ENCODE measurements at regions not wholly inside any gene's neighbourhood (a gene's known extent, or its start where the extent isn't known, plus 50 kb on each side); places are given as distances from the start of the nearest gene placed in this dataset.

GRCh38 chr6:29777310-29777709, 50.3 kb upstream of the HLA-G start:
- no peak overlapping the region for H2BK15ac ChIP-seq (ENCODE audit: low read length)
- no peak overlapping the region for H3K56ac ChIP-seq (replicated peaks; ENCODE audit: insufficient read length, low read depth, low read length)
- no peak overlapping the region for H3K4me3 ChIP-seq (ENCODE audit: extremely low read depth in 1 of 4, insufficient read depth in 2 of 4, low read depth in 3 of 4, low read length in 4 of 4)
- H3K4ac ChIP-seq (replicated peaks; ENCODE audit: insufficient read length, low read depth, low read length): no peak overlapping the region
- no peaks in the 10 kb centered on the region; a peak in 1 of 8 replicates for H3K36me3 ChIP-seq (ENCODE audit: control insufficient read depth in 2 of 4, insufficient read depth in 4 of 4, low read length in 3 of 4)
- FAIRE-seq (no peak), DNase-seq (ENCODE audit: low read depth in 1 of 2, low spot score in 2 of 2) (no peak)
- no peaks in the 10 kb centered on the region for H3K27me3 ChIP-seq (replicated peaks in 1 of 4; ENCODE audit: control insufficient read depth in 3 of 4, extremely low read depth in 1 of 4, insufficient read depth in 3 of 4, low read length in 3 of 4)
- H3K79me2 ChIP-seq (ENCODE audit: control insufficient read depth in 1 of 2, insufficient read depth in 2 of 2, low read length in 2 of 2): no peaks in the 10 kb centered on the region
- H2AFZ ChIP-seq (ENCODE audit: low read length): no peak overlapping the region
- no peak overlapping the region for H3K14ac ChIP-seq (ENCODE audit: insufficient read length)
- H3K23ac ChIP-seq (ENCODE audit: insufficient read length): no peak overlapping the region
- no peak overlapping the region for H4K8ac ChIP-seq (ENCODE audit: extremely low read depth, insufficient read depth, low read length)
- no peak overlapping the region for H2BK5ac ChIP-seq (ENCODE audit: low read depth, low read length)
- peaks cover 0 to 5% (median 0%) of the 10 kb centered on the region in 4 experiments; a peak in 1 of 7 replicates for H3K4me1 ChIP-seq (replicated peaks in 1 of 4; ENCODE audit: control insufficient read depth in 3 of 4, insufficient read depth in 4 of 4, low read length in 3 of 4)
- ChIA-PET CTCF (ENCODE audit: partially characterized antibody) (interaction anchor here (1.1 to 1.9 kb wide), 3 partner anchors 10 to 58 kb away, joined by 3 to 6 read pairs (median 5); no protein-coding TSS in a partner anchor), POLR2A (ENCODE audit: partially characterized antibody) (no interaction called here)
- no peaks in the 10 kb centered on the region for H4K20me1 ChIP-seq (replicated peaks in 1 of 2; ENCODE audit: control insufficient read depth in 1 of 2, insufficient read depth in 2 of 2, low read length in 2 of 2)
- no peak overlapping the region for H2AK5ac ChIP-seq (ENCODE audit: low read depth, low read length)
- H4K5ac ChIP-seq (ENCODE audit: insufficient read length, low read depth, low read length): no peak overlapping the region
- H3K9ac ChIP-seq (replicated peaks in 1 of 4; ENCODE audit: extremely low read depth in 1 of 4, low read depth in 3 of 4, low read length in 3 of 4): no peak overlapping the region
- H3K18ac ChIP-seq (ENCODE audit: extremely low read depth, low read length): no peak overlapping the region
- H2BK12ac ChIP-seq (ENCODE audit: low read depth, low read length): no peak overlapping the region
- no peaks in the 10 kb centered on the region for H3K23me2 ChIP-seq (ENCODE audit: low read depth, low read length)
- peaks cover 8% of the 10 kb centered on the region in 2 experiments; a peak in 2 of 4 replicates for H3K9me3 ChIP-seq (ENCODE audit: insufficient read depth in 2 of 2, low read depth in 1 of 2, low read length in 1 of 2)
- H2BK20ac ChIP-seq (ENCODE audit: low read length): no peak overlapping the region
- 72% methylated on average over 4 of the region's 4 CpGs; no CpG with 5 or more reads in 1 of the 2 experiments for WGBS, 2 experiments (ENCODE audit: extremely low coverage in 1 of 2, insufficient coverage in 1 of 2, insufficient read length in 1 of 2, insufficient replicate concordance in 2 of 2, low coverage in 1 of 2, low lambda C conversion rate in 2 of 2, missing lambda C conversion rate in 1 of 2)
- TF ChIP-seq RXRA (IDR thresholded peaks at IDR 0.05; ENCODE audit: insufficient read depth, low read depth, low read length): no peak
- no peaks in the 10 kb centered on the region for H3K79me1 ChIP-seq (ENCODE audit: low read depth, low read length)
- no peak overlapping the region for H4K91ac ChIP-seq (replicated peaks; ENCODE audit: insufficient read length, low read length)
- no peak overlapping the region for H3K27ac ChIP-seq (ENCODE audit: low read depth, low read length)
- no peak overlapping the region for H3K4me2 ChIP-seq (ENCODE audit: insufficient read depth in 1 of 2, low read depth in 2 of 2, low read length in 2 of 2)
- H2BK120ac ChIP-seq (replicated peaks; ENCODE audit: low read depth, low read length): no peak overlapping the region

Data from H1 (cell line).